ENCODE measurements at regions not wholly inside any gene's neighbourhood (a gene's known extent, or its start where the extent isn't known, plus 50 kb on each side); places are given as distances from the start of the nearest gene placed in this dataset.
"Not testable (repeated sequence)": the region's sequence is repeated elsewhere in the genome, so short reads cannot be mapped to it uniquely, and the experiment has no call there.

DNA sequence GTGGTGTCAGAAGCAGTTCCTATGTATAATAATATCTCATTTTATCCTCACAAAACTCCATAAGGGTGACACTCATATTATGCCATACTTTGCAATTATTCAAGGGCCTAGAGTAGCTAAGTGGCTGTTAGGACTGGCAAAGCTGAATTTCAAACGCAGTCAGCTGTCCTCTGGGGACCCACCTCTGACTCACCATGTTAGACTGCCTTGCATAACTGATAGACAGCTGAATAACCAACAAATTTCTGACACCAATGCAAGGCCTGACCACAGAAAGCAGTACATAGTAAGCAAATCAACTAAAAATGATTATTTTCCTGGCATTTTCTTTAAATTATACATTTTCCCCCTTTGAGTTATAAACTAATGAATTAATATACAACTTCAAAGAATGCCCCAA, 251.6 kb upstream of the PTGER4 start:
- no peaks in the 10 kb centered on the region for H3K36me3 ChIP-seq (ENCODE audit: control insufficient read depth in 1 of 2, insufficient read depth in 2 of 2, low read length in 1 of 2)
- no peak overlapping the region for H3K4me3 ChIP-seq (ENCODE audit: low read length in 2 of 2)
- no peak overlapping the region for H3K27ac ChIP-seq (ENCODE audit: low read depth in 1 of 2, low read length in 2 of 2)
- intact Hi-C loops (cut with DNase I), result no loop called here
- H3K4me1 ChIP-seq (ENCODE audit: control insufficient read depth in 1 of 2, insufficient read depth in 2 of 2, low read length in 2 of 2), result no peaks in the 10 kb centered on the region
- no peaks in the 10 kb centered on the region for H3K9me3 ChIP-seq (ENCODE audit: control insufficient read depth, low read length)
- 13 to 26% methylated on average over 1 of the region's 1 CpG for WGBS, 2 donors
- H3K27me3 ChIP-seq (ENCODE audit: control insufficient read depth in 1 of 2, insufficient read depth in 2 of 2, low read length in 1 of 2), result no peaks in the 10 kb centered on the region
- DNase-seq, result no peak
- no peak for ATAC-seq (ENCODE audit: low FRiP score)

DNA sequence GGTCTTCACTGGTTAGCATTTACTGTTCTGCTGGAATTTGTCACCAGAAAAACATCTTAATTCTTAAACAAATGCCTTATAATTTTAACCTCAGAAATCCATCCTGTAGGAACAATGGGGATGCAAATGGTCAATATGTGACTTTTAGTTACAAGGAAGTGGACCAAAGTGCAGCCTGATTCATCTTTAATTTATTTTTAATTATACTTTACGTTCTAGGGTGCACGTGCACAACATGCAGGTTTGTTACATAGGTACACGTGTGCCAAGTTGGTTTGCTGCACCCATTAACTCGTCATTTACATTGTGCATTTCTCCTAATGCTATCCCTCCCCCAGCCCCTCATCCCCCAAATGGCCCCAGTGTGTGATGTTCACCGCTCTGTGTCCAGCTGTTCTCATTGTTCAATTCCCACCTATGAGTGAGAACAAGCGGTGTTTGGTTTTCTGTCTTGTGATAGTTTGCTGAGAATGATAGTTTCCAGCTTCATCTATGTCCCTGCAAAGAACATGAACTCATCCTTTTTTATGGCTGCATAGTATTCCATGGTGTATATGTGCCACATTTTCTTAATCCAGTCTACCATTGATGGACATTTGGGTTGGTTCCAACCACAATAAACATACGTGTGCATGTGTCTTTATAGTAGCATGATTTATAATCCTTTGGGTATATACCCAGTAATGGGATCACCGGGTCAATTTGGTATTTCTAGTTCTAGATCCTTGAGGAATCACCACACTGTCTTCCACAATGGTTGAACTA, 262.5 kb upstream of the PTGER4 start:
- DNase-seq; intact Hi-C loops (cut with DNase I); H3K9me3 ChIP-seq (ENCODE audit: control insufficient read depth, low read length); H3K4me3 ChIP-seq (ENCODE audit: low read length in 2 of 2); H3K4me1 ChIP-seq (ENCODE audit: control insufficient read depth in 1 of 2, insufficient read depth in 2 of 2, low read length in 2 of 2); H3K27me3 ChIP-seq (ENCODE audit: control insufficient read depth in 1 of 2, insufficient read depth in 2 of 2, low read length in 1 of 2); H3K36me3 ChIP-seq (ENCODE audit: control insufficient read depth in 1 of 2, insufficient read depth in 2 of 2, low read length in 1 of 2); H3K27ac ChIP-seq (ENCODE audit: low read depth in 1 of 2, low read length in 2 of 2); ATAC-seq (ENCODE audit: low FRiP score): not testable (repeated sequence)
- 77 to 84% methylated on average over 8 of the region's 8 CpGs for WGBS, 2 donors

DNA sequence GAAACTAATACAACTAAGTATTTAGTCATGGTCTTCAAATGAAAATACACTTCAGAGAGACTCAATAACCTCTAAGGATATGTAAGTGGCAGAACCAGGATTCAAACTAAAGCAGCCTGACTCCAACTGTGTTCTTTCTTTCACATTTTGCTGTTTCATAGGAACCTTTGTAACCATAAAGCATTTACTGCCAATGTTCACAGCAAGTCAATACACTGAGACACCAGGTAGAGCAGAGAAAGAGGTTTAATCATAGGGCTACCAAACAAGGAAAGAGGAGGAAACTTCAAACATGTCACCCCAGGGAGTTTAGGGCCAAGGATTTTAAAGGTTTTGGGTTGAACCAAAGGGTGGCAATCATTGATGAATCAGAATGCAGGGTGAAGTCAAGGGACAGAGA, 263.1 kb upstream of the PTGER4 start:
- intact Hi-C loops (cut with DNase I), result no loop called here
- Histone ChIP-seq H3K27ac (ENCODE audit: low read depth in 1 of 2, low read length in 2 of 2) (no peak overlapping the region), H3K9me3 (ENCODE audit: control insufficient read depth, low read length) (no peaks in the 10 kb centered on the region), H3K27me3 (ENCODE audit: control insufficient read depth in 1 of 2, insufficient read depth in 2 of 2, low read length in 1 of 2) (no peaks in the 10 kb centered on the region), H3K4me1 (ENCODE audit: control insufficient read depth in 1 of 2, insufficient read depth in 2 of 2, low read length in 2 of 2) (no peaks in the 10 kb centered on the region), H3K4me3 (ENCODE audit: low read length in 2 of 2) (no peak overlapping the region), H3K36me3 (ENCODE audit: control insufficient read depth in 1 of 2, insufficient read depth in 2 of 2, low read length in 1 of 2) (no peaks in the 10 kb centered on the region)
- no peak for DNase-seq
- no peak for ATAC-seq (ENCODE audit: low FRiP score)

DNA sequence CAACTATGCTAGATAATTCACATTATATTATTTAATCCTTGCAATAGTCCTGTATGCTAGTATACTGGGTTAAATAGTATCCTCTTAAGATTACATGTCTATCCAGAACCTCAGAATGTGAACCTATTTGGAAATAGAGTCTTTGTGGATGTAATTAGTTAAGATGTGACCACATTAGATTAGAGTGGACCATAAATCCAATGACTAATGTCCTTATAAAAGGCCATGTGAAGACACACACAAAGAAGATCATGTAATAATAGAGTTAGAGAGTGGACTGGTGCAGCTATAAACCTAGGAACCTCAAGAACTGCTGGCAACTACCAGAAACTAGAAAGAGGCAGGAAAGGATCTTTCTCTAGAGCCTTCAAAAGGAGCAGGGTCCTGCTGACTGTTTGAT, 263.6 kb upstream of the PTGER4 start:
- no peaks in the 10 kb centered on the region for H3K27me3 ChIP-seq (ENCODE audit: control insufficient read depth in 1 of 2, insufficient read depth in 2 of 2, low read length in 1 of 2)
- DNase-seq, result no peak
- no peak overlapping the region for H3K4me3 ChIP-seq (ENCODE audit: low read length in 2 of 2)
- no peak overlapping the region for H3K27ac ChIP-seq (ENCODE audit: low read depth in 1 of 2, low read length in 2 of 2)
- intact Hi-C loops (cut with DNase I), result no loop called here
- no peaks in the 10 kb centered on the region for H3K9me3 ChIP-seq (ENCODE audit: control insufficient read depth, low read length)
- no peak for ATAC-seq (ENCODE audit: low FRiP score)
- H3K36me3 ChIP-seq (ENCODE audit: control insufficient read depth in 1 of 2, insufficient read depth in 2 of 2, low read length in 1 of 2), result no peaks in the 10 kb centered on the region
- H3K4me1 ChIP-seq (ENCODE audit: control insufficient read depth in 1 of 2, insufficient read depth in 2 of 2, low read length in 2 of 2), result no peaks in the 10 kb centered on the region

DNA sequence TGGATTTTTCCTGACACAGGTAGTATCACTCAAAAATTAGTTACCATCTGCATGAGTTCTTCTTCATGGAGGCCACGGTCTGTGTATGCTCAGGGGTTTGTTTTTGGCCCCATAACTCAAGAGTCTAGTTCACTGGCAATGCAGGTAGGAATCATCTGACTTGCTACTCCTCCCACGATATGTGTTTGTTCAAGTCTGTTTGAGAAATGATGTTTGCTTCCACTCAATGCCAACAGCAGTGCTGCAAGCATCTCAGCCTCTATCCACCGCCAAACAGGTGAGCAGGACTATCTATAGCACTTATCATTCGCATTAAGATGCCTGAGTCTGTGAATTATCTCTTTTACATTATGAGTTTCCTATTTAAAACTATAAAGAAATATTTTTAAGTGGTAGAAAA, 264.8 kb upstream of the PTGER4 start:
- H3K9me3 ChIP-seq (ENCODE audit: control insufficient read depth, low read length), result no peaks in the 10 kb centered on the region
- H3K36me3 ChIP-seq (ENCODE audit: control insufficient read depth in 1 of 2, insufficient read depth in 2 of 2, low read length in 1 of 2), result no peaks in the 10 kb centered on the region
- no peak for ATAC-seq (ENCODE audit: low FRiP score)
- H3K27ac ChIP-seq (ENCODE audit: low read depth in 1 of 2, low read length in 2 of 2), result no peak overlapping the region
- intact Hi-C loops (cut with DNase I), result no loop called here
- no peaks in the 10 kb centered on the region for H3K4me1 ChIP-seq (ENCODE audit: control insufficient read depth in 1 of 2, insufficient read depth in 2 of 2, low read length in 2 of 2)
- no peak for DNase-seq
- no peaks in the 10 kb centered on the region for H3K27me3 ChIP-seq (ENCODE audit: control insufficient read depth in 1 of 2, insufficient read depth in 2 of 2, low read length in 1 of 2)
- 85 to 90% methylated on average over 4 of the region's 4 CpGs for WGBS, 2 donors
- no peak overlapping the region for H3K4me3 ChIP-seq (ENCODE audit: low read length in 2 of 2)

DNA sequence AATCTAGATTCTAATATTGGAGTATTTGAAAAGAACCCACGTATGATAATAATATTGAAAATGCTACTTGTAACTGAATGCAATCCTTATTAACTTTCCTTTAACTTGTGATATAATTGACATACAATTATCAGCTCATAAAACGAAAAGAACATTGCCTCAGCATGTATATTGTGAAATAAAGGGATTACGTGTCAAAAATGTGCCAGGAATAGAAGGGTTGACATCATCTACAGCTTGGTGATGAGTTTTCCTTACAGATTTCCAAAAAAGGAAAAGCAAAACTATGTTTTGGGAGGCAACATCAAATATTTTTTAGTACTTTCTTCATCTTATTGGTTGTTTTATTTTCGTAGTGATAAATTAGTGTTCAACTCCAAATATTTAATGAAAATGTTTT, 266.0 kb upstream of the PTGER4 start:
- Histone ChIP-seq H3K27ac (ENCODE audit: low read depth in 1 of 2, low read length in 2 of 2) (no peak overlapping the region), H3K4me3 (ENCODE audit: low read length in 2 of 2) (no peak overlapping the region), H3K9me3 (ENCODE audit: control insufficient read depth, low read length) (no peaks in the 10 kb centered on the region), H3K36me3 (ENCODE audit: control insufficient read depth in 1 of 2, insufficient read depth in 2 of 2, low read length in 1 of 2) (no peaks in the 10 kb centered on the region), H3K27me3 (ENCODE audit: control insufficient read depth in 1 of 2, insufficient read depth in 2 of 2, low read length in 1 of 2) (no peaks in the 10 kb centered on the region), H3K4me1 (ENCODE audit: control insufficient read depth in 1 of 2, insufficient read depth in 2 of 2, low read length in 2 of 2) (no peaks in the 10 kb centered on the region)
- ATAC-seq (ENCODE audit: low FRiP score) (no peak), DNase-seq (no peak)
- intact Hi-C loops (cut with DNase I), result no loop called here
- 77 to 79% methylated on average over 4 of the region's 4 CpGs for WGBS, 2 donors

DNA sequence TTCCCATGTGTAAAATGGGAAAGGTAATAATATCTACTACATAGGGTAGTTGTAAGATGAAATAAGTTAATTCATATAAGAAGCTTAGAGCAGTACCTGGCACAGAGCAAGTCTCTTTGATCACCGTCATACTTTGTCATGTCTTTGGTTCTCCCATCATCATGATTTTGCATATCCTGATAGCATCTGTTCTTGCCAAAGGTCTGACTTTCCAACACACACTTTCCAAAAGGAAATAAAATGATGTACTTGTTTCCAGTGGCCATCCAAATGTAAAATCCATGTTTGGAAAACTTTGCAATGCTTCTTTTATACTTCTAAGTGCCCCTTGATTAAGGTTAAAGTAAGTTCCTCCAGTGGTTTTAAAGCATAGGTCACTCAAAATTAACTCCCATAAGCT, 266.9 kb upstream of the PTGER4 start:
- Histone ChIP-seq H3K4me1 (ENCODE audit: control insufficient read depth in 1 of 2, insufficient read depth in 2 of 2, low read length in 2 of 2) (no peaks in the 10 kb centered on the region), H3K36me3 (ENCODE audit: control insufficient read depth in 1 of 2, insufficient read depth in 2 of 2, low read length in 1 of 2) (no peaks in the 10 kb centered on the region), H3K27ac (ENCODE audit: low read depth in 1 of 2, low read length in 2 of 2) (no peak overlapping the region), H3K9me3 (ENCODE audit: control insufficient read depth, low read length) (no peaks in the 10 kb centered on the region), H3K4me3 (ENCODE audit: low read length in 2 of 2) (no peak overlapping the region), H3K27me3 (ENCODE audit: control insufficient read depth in 1 of 2, insufficient read depth in 2 of 2, low read length in 1 of 2) (no peaks in the 10 kb centered on the region)
- ATAC-seq (ENCODE audit: low FRiP score) (no peak), DNase-seq (no peak)
- 90 to 99% methylated on average over 1 of the region's 1 CpG for WGBS, 2 donors
- intact Hi-C loops (cut with DNase I), result no loop called here

DNA sequence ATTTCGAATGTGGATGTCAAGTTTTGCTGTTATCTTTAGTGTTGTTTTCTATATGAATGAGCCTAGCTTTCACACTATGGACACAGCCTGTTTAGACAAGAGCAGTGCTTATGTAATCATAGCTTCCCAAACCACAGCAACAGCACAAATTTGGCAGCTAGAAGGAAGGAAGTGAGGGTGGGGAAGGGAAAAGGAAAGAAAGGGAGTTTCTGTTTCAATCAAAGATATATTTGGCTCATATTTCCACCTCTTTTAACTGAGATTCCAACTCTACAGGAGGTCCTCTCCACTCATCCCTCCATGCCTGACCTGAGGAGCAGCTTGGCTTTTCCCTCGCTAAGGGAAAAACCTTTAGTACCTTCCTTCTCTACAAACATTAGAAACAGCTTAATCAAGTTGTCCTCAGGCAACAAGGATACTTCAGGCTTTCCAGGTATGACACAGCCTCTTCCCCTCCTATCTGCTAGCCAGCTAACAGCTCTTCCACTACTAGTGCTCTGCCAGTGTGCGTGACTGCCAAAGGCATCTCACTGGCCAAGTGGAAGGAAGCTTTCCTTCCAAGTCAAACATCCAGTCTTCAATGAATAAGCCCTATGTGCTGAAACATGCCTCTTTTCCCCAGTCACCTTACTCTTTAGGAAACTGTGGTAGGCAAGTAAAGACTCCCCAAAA, 268.6 kb upstream of the PTGER4 start:
- H3K4me1 ChIP-seq (ENCODE audit: control insufficient read depth in 1 of 2, insufficient read depth in 2 of 2, low read length in 2 of 2), result no peaks in the 10 kb centered on the region
- H3K36me3 ChIP-seq (ENCODE audit: control insufficient read depth in 1 of 2, insufficient read depth in 2 of 2, low read length in 1 of 2), result no peaks in the 10 kb centered on the region
- DNase-seq (no peak), ATAC-seq (ENCODE audit: low FRiP score) (peak; percentile 65)
- no peak overlapping the region for H3K4me3 ChIP-seq (ENCODE audit: low read length in 2 of 2)
- H3K9me3 ChIP-seq (ENCODE audit: control insufficient read depth, low read length), result no peaks in the 10 kb centered on the region
- intact Hi-C loops (cut with DNase I), result no loop called here
- H3K27ac ChIP-seq (ENCODE audit: low read depth in 1 of 2, low read length in 2 of 2), result no peak overlapping the region
- WGBS, 2 donors, result 34 to 44% methylated on average over 3 of the region's 3 CpGs
- H3K27me3 ChIP-seq (ENCODE audit: control insufficient read depth in 1 of 2, insufficient read depth in 2 of 2, low read length in 1 of 2), result no peaks in the 10 kb centered on the region

DNA sequence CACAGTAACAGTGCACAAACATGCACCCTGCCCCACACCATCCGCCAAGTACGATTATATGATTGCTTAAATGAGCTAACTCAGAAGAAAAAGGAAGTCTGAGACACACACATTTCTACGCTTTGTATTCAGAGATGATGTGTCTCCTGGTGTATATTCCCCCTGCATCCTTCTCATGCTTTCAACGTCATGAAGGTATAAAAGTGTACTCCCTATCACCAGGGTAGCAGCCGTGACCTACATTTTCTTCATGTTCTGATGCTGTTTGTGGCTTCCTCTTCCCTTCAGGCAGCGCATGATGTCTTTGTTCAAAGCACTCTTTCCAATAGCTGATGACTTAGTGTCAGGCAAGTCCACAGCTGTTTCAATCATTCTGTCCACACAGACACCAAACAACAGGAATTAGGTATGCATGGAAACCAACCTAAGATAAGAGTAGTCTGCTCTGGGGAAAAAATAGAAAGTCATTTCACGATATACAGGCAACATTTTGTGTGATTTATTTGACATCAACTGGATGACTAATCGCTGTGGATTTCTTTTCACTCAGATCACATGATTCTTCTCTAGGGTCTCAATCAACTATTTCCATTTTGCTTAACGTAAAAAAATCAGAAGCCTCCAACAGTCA, 269.4 kb upstream of the PTGER4 start:
- no peaks in the 10 kb centered on the region for H3K9me3 ChIP-seq (ENCODE audit: control insufficient read depth, low read length)
- no peak overlapping the region for H3K4me3 ChIP-seq (ENCODE audit: low read length in 2 of 2)
- no peak overlapping the region for H3K27ac ChIP-seq (ENCODE audit: low read depth in 1 of 2, low read length in 2 of 2)
- H3K27me3 ChIP-seq (ENCODE audit: control insufficient read depth in 1 of 2, insufficient read depth in 2 of 2, low read length in 1 of 2), result no peaks in the 10 kb centered on the region
- H3K36me3 ChIP-seq (ENCODE audit: control insufficient read depth in 1 of 2, insufficient read depth in 2 of 2, low read length in 1 of 2), result no peaks in the 10 kb centered on the region
- 22 to 27% methylated on average over 9 of the region's 9 CpGs for WGBS, 2 donors
- no peak for DNase-seq
- ATAC-seq (ENCODE audit: low FRiP score), result peak; percentile 61
- H3K4me1 ChIP-seq (ENCODE audit: control insufficient read depth in 1 of 2, insufficient read depth in 2 of 2, low read length in 2 of 2), result no peaks in the 10 kb centered on the region
- intact Hi-C loops (cut with DNase I), result no loop called here

Measured in aorta (tissue), 5 donors.